NCI-H2227 (cell line): ENCODE measurements at regions not wholly inside any gene's neighbourhood (a gene's known extent, or its start where the extent isn't known, plus 50 kb on each side); places are given as distances from the start of the nearest gene placed in this dataset.

Source experiments
- DNase-seq: peaks from one replicate; lab custom pipeline; 2025; ENCODE audit not compliant: unreplicated experiment; lab: John Stamatoyannopoulos, UW

DNA sequence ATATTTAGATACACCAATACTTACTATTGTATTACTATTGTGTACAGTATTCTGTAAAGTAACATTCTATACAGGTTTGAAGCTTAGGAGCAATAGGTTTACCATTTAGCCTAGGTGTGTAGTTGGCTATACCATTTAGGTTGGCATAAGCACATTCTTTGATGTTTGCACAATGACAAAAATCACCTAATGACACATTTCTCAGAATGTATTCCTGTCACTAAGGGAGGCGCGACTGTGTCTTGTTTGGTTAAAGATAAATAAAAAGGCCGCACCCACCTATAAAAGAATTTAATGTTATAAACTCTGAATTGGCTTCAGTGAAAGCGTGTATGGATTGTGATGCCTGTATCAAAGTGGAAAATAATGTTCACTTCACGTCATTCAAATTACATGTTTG lies 1815.4 kb upstream of the CDH6 start:
- no peak for DNase-seq

- DNase-seq = no peak
Measured at GRCh38 chr5:29370248-29370647, 1823.2 kb upstream of the CDH6 start.

GRCh38 chr5:29367176-29367833 lies 1826.2 kb upstream of the CDH6 start:
- no peak for DNase-seq

GRCh38 chr5:29351170-29351569 lies 1842.3 kb upstream of the CDH6 start:
- no peak for DNase-seq

DNA sequence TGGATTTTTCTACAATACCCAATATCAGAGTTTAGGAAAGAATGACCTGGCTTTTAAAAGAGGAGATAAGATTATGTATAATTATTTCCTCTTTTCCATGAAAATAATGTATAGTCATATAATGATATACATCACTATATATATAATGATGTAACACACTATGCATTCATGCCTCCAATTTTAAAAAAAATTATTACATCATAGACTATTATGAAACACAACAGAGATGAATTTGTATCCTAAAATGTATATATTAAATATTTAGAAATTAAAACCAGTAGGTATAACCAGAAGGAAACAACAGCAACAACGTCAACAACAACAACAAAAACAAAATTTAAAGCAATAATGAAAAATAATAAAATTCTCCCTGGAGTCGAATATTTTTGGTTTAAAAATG lies 1856.5 kb upstream of the CDH6 start:
- no peak for DNase-seq

- DNase-seq = no peak
Measured at GRCh38 chr5:29321591-29321990, 1871.9 kb upstream of the CDH6 start.

- DNase-seq = no peak
Measured at GRCh38 chr5:29309359-29309758, 1884.1 kb upstream of the CDH6 start.

DNA sequence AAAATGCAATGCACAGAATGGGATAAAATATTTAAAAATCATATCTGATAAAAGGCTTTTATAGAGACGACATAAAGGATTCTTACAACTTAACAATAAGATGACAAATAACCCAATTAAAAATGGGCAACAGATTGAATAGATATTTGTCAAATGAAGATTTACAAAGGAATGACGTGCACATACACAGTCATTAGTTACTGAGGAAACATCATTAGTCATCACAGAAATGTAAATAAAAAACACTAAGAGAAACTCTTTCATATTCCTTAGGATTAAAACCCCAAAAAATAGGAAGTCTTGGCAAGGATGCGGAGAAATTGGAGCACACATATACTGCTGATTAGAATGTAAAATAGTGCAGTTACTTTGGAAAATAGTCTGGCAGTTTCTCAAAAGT lies 1886.0 kb upstream of the CDH6 start:
- DNase-seq = no peak

- DNase-seq = no peak
Measured at GRCh38 chr5:29304545-29304944, 1888.9 kb upstream of the CDH6 start.

DNA sequence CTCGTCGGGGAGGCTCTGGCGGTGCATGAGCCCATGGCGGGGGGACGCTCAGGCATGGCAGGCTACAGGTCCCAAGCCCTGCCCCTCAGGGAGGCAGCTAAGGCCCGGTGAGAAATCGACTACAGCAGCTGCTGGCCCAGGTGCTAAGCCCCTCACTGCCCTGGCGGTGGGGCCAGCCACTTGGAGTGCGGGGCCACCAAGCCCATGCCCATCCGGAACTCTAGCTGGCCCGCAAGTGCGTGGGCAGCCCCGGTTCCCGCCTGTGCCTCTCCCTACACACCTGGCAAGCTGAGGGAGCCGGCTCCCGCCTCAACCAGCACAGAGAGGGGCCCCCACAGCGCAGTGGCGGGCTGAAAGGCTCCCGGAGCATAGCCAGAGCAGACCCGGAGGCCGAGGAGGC lies 1896.9 kb upstream of the CDH6 start:
- DNase-seq = no peak

DNA sequence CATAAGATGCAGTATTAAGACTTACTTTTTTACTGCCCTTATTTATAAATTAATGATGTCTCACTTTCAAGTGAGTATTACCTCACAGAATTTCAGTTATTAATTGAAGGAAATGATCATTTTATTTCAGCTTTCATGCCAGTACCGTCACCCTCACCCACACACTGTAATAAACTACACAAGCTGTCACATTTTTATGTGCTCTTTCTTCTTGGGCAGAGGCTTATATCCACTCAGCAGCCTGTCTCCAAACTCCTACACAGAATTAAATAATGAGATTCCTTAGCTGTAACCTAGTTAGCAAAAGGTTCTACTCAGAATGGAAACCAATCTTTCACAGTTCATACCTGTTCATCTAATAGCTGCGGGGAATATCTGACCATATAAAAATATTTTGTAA lies 1915.8 kb upstream of the CDH6 start:
- DNase-seq = no peak

DNA sequence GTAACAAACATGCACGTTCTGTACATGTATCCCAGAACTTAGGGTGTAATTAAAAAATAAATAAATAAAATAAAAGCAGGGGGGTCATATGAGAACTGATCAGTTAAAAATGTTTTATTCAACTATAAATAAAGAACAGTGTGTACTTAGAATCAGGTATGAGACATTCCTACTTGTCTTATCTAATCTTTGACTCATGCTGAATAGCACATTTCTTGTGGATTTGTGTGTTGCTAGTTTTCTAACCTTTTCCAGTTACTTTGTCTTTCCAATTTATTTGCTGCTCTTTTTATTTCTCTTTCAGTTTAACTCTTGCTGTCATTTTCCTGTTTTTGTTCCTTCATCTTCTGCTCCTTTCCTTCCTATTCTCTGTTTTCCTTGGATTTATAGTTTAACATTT lies 1917.1 kb upstream of the CDH6 start:
- no peak for DNase-seq

GRCh38 chr5:29263915-29264351 lies 1929.6 kb upstream of the CDH6 start:
- DNase-seq = no peak

GRCh38 chr5:29262339-29263123 lies 1931.0 kb upstream of the CDH6 start:
- no peak for DNase-seq

DNA sequence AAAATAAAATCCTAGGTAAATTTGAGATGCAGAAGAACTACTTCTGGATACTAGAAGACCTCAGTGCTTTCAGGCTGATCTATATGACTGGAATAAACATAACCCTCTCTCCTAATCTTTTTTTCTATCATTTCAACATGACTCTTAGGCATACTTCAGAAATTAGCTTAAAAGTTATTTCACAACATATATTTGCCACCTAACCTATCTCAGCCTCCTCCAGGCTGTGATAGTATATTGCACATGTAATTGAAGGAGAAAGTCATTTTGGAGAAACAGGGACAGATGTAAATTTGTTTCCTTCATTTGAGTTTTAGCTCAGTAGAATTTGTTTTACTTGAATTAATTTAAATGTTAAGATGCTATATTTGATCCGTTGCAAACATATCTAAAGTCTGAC lies 1932.3 kb upstream of the CDH6 start:
- DNase-seq = no peak

GRCh38 chr5:29252390-29252789 lies 1941.1 kb upstream of the CDH6 start:
- DNase-seq = no peak

- DNase-seq = no peak
Measured at GRCh38 chr5:29247346-29248028, 1946.0 kb upstream of the CDH6 start.

GRCh38 chr5:29240379-29240778 lies 1953.1 kb upstream of the CDH6 start:
- DNase-seq = no peak

DNA sequence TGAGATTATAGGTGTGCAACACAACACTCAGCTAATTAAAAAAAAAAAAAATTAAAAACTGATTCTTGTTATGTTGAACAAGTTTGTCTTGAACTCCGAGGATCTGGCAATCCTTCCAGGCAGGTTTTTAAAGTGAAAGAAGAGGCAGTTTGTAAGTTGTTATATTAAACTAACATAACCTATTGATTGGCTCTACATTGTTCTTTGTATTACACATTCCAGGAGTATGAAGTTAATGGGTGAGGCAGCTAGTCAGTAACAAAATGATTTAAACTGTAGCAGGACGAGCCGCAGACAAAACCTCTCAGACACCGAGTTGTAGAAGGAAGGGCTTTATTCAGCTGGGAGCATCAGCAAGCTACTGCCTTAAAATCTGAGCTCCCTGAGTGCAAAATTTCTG lies 1953.9 kb upstream of the CDH6 start:
- DNase-seq = no peak

GRCh38 chr5:29238115-29238514 lies 1955.4 kb upstream of the CDH6 start:
- no peak for DNase-seq

GRCh38 chr5:29231154-29231553 lies 1962.3 kb upstream of the CDH6 start:
- DNase-seq = no peak

DNA sequence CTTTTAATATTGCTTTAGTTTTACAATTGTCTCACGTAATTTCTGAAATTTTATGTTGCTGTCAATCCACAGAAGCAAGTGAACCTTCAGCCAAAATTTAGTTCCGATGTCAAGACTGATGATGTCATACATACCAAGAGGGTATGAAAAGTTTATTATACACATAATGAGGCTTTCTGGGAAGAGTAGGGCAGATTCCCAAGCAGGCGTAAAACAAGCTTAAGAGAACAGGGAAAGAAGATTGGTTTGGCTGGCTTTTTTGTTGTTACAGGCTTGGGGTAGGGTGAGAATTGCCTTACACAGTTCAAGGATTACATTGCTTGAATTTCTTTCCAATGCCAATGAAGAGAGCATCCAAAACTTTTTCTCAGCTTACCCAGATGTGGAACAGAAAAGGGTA lies 1962.9 kb upstream of the CDH6 start:
- DNase-seq = no peak
